A549 (cell line): ENCODE measurements at regions not wholly inside any gene's neighbourhood (a gene's known extent, or its start where the extent isn't known, plus 50 kb on each side); places are given as distances from the start of the nearest gene placed in this dataset.

Experiments
- ATAC-seq, 2 experiments: fragments of 200-7000 bp in 1 of 2; fragments of >200 bp in 1 of 2; cut with Nextera tagmentation in 1 of 2; cut with Tn5 transposase in 1 of 2; 3 replicates each; pipeline versions ENCODE4 v1.8.0 to v1.9.1; 2018 to 2020; ENCODE audit warnings: mild to moderate bottlenecking in 1 of 2, moderate library complexity in 1 of 2
- CTCF ChIA-PET: fragments of 300-600 bp; sonication (Branson Sonifier 250); formaldehyde crosslinking; extraction: SDS; loops from one replicate; lab custom pipeline; 2021; ENCODE audit warnings: antibody characterized with exemption, inconsistent platforms; lab: Yijun Ruan, JAX
- POLR2A ChIA-PET: fragments of 350-600 bp; formaldehyde crosslinking; extraction: SDS; loops from one replicate; lab custom pipeline; 2021; ENCODE audit warnings: antibody characterized with exemption, inconsistent platforms; lab: Yijun Ruan, JAX
- DNase-seq, 2 experiments: peaks; one replicate each; pipeline versions ENCODE4 v3.0.0 to v3.0.0-alpha.2; 2011 to 2016; ENCODE audit warnings: low read depth in 1 of 2, low spot score in 1 of 2
- FAIRE-seq: peaks from 2 replicates; lab custom pipeline; 2011; peaks lifted over from hg19 to GRCh38; lab: Jason Lieb, UNC
- H3K27ac ChIP-seq, 2 experiments: fragments of >200 bp; sonication (Bioruptor Twin); formaldehyde crosslinking; 3 replicates each; pipeline ENCODE4 v1.5.1; 2016 to 2017
- H3K4me1 ChIP-seq: fragments of >200 bp; sonication (Bioruptor Twin); formaldehyde crosslinking; 3 replicates; pipeline ENCODE4 v1.6.1; 2016
- H3K4me2 ChIP-seq: fragments of >200 bp; sonication (Bioruptor Twin); formaldehyde crosslinking; 3 replicates; pipeline ENCODE4 v1.6.1; 2016
- H3K4me3 ChIP-seq: fragments of >200 bp; sonication (Bioruptor Twin); formaldehyde crosslinking; 3 replicates; pipeline ENCODE4 v1.5.1; 2016
- H3K9me3 ChIP-seq: fragments of >200 bp; sonication (Bioruptor Twin); formaldehyde crosslinking; 3 replicates; pipeline ENCODE4 v1.6.1; 2016
- CTCF ChIP-seq: fragments of >200 bp; sonication (Bioruptor Twin); formaldehyde crosslinking; IDR thresholded peaks from 3 replicates; pipeline ENCODE4 v1.5.1; 2016
- ELK1 ChIP-seq: fragments of 150-350 bp; IDR thresholded peaks from 2 replicates; pipeline ENCODE4 v1.6.1; 2014; ENCODE audit warnings: low read depth, mild to moderate bottlenecking, low read length
- EP300 ChIP-seq, 2 experiments: fragments of >200 bp; sonication (Bioruptor Twin); formaldehyde crosslinking; IDR thresholded peaks; 2 replicates in 1 of 2; 3 replicates in 1 of 2; pipeline ENCODE4 v1.6.1; 2016 to 2017
- HES2 ChIP-seq: fragments of >200 bp; sonication (Bioruptor Twin); formaldehyde crosslinking; IDR thresholded peaks from 2 replicates; pipeline ENCODE4 v1.6.1; 2016
- HEYL ChIP-seq: fragments of 250-450 bp; sonication (Bioruptor Pico); IDR thresholded peaks from 2 replicates; pipeline ENCODE4 v1.8.0; 2021; ENCODE audit warnings: mild to moderate bottlenecking, moderate library complexity
- HOXA7 ChIP-seq: fragments of 250-450 bp; sonication (Bioruptor Pico); IDR thresholded peaks from 2 replicates; pipeline ENCODE4 v1.5.0; 2020; ENCODE audit warnings: mild to moderate bottlenecking, moderate library complexity
- HOXB13 ChIP-seq: fragments of 250-450 bp; sonication (Bioruptor Pico); IDR thresholded peaks from 2 replicates; pipeline ENCODE4 v1.5.0; 2020; ENCODE audit warnings: low read depth, mild to moderate bottlenecking, moderate library complexity
- HOXB5 ChIP-seq: fragments of 250-450 bp; sonication (Bioruptor Pico); IDR thresholded peaks from 2 replicates; pipeline ENCODE4 v1.5.0; 2020; ENCODE audit warnings: mild to moderate bottlenecking, moderate library complexity
- PBX3 ChIP-seq: IDR thresholded peaks from 2 replicates; pipeline ENCODE4 v1.6.1; 2012
- PHF8 ChIP-seq: fragments of 200-600 bp; sonication (generic); IDR thresholded peaks from 2 replicates; pipeline ENCODE4 v1.6.1; 2016; ENCODE audit warnings: low read depth, mild to moderate bottlenecking, antibody characterized with exemption, moderate library complexity, borderline replicate concordance
- POLR2A ChIP-seq: IDR thresholded peaks from 2 replicates; pipeline ENCODE4 v1.6.1; 2012; ENCODE audit warnings: mild to moderate bottlenecking, low read length
- RAD21 ChIP-seq, 2 experiments: fragments of >200 bp in 1 of 2; sonication (Bioruptor Twin) in 1 of 2; formaldehyde crosslinking in 1 of 2; IDR thresholded peaks in 1 of 2; conservative IDR thresholded peaks in 1 of 2; 2 replicates in 1 of 2; 3 replicates in 1 of 2; pipeline ENCODE4 v1.6.1; 2012 to 2018; ENCODE audit warnings: inconsistent platforms in 1 of 2
- RARB ChIP-seq: fragments of 250-450 bp; sonication (Bioruptor Pico); IDR thresholded peaks from 2 replicates; pipeline ENCODE4 v1.8.0; 2021; ENCODE audit warnings: mild to moderate bottlenecking, moderate library complexity
- RCOR1 ChIP-seq: fragments of 150-350 bp; IDR thresholded peaks from 2 replicates; pipeline ENCODE4 v1.6.1; 2014; ENCODE audit warnings: antibody characterized with exemption, low read length, low read depth
- REST ChIP-seq: fragments of 200-600 bp; sonication (generic); IDR thresholded peaks from 2 replicates; pipeline ENCODE4 v1.6.1; 2016; ENCODE audit warnings: antibody characterized with exemption, mild to moderate bottlenecking, moderate library complexity
- RFX5 ChIP-seq: fragments of 450-650 bp; IDR thresholded peaks from 2 replicates; pipeline ENCODE4 v1.7.1; 2014; ENCODE audit warnings: antibody characterized with exemption, mild to moderate bottlenecking, moderate library complexity
- TP53 ChIP-seq: fragments of 250-450 bp; sonication (Bioruptor Pico); IDR thresholded peaks from 2 replicates; pipeline ENCODE4 v1.5.0; 2021; ENCODE audit warnings: mild to moderate bottlenecking, moderate library complexity
- USF2 ChIP-seq: fragments of 450-650 bp; IDR thresholded peaks from 2 replicates; pipeline ENCODE4 v1.6.1; 2014; ENCODE audit warnings: antibody characterized with exemption
- ZNF302 ChIP-seq: fragments of 250-450 bp; sonication (Bioruptor Pico); IDR thresholded peaks from 2 replicates; pipeline ENCODE4 v1.9.0; 2021; ENCODE audit warnings: inconsistent platforms, mild to moderate bottlenecking, moderate library complexity
- whole genome bisulfite sequencing: methylation state at CpG from one replicate; pipeline ENCODE4 v1.1.6; 2017; ENCODE audit errors: missing lambda C conversion rate; 5-methylcytosine and 5-hydroxymethylcytosine counted together

GRCh38 chr12:105576261-105576660 is 245.8 kb downstream of the C12orf75 start:
- no peak for TF ChIP-seq REST
- no peak for TF ChIP-seq PBX3
- no peak for TF ChIP-seq CTCF
- TF ChIP-seq RARB (CRISPR knock-in tag) = no peak
- no peak for TF ChIP-seq TP53
- TF ChIP-seq HOXA7 (CRISPR knock-in tag) = no peak
- TF ChIP-seq EP300 (IDR thresholded peaks at IDR 0.05) = no peak
- no peak for TF ChIP-seq ELK1
- TF ChIP-seq, all 56 proteins: peak for 0
- ATAC-seq = no peak
- no peak for DNase-seq
- CTCF ChIA-PET = interaction anchor here (2.8 kb wide), 1 partner anchor 9 kb away, joined by 15 read pairs; no protein-coding TSS in a partner anchor
- Histone ChIP-seq H3K4me2 (no peak overlapping the region), H3K4me3 (no peak overlapping the region), H3K9me3 (no peaks in the 10 kb centered on the region), H3K4me1 (no peaks in the 10 kb centered on the region), H3K27ac (no peak overlapping the region)
- FAIRE-seq = no peak
- WGBS = 94% methylated on average over 2 of the region's 2 CpGs
- POLR2A ChIA-PET = no interaction called here

GRCh38 chr12:105580821-105581352 is 250.4 kb downstream of the C12orf75 start:
- TF ChIP-seq HOXA7 (CRISPR knock-in tag) (no peak), ZNF302 (no peak), HOXB13 (CRISPR knock-in tag) (no peak), PHF8 (no peak), USF2 (no peak), RFX5 (no peak), HOXB5 (no peak), HEYL (CRISPR knock-in tag) (no peak), HES2 (no peak), POLR2A (no peak), RAD21 (conservative IDR thresholded peaks at IDR 0.05 in 1 of 2, IDR thresholded peaks at IDR 0.05 in 1 of 2) (no peak), EP300 (IDR thresholded peaks at IDR 0.05) (no peak), RCOR1 (no peak)
- POLR2A ChIA-PET = no interaction called here
- Histone ChIP-seq H3K4me2 (no peak overlapping the region), H3K4me3 (no peak overlapping the region), H3K4me1 (no peaks in the 10 kb centered on the region), H3K9me3 (no peaks in the 10 kb centered on the region), H3K27ac (no peak overlapping the region)
- no peak for DNase-seq
- no peak for FAIRE-seq
- 78% methylated on average over 5 of the region's 5 CpGs for WGBS
- ATAC-seq = no peak
- CTCF ChIA-PET = interaction anchor here (0.6 kb wide), 1 partner anchor 684 kb away, joined by 4 read pairs; no protein-coding TSS in a partner anchor
